Astrocyte (in vitro differentiated cells and primary cell): ENCODE measurements at regions not wholly inside any gene's neighbourhood (a gene's known extent, or its start where the extent isn't known, plus 50 kb on each side); places are given as distances from the start of the nearest gene placed in this dataset.

Experiments used
- CTCF ChIP-seq: IDR thresholded peaks from 2 replicates; pipeline ENCODE4 v1.5.1; 2011; ENCODE audit warnings: low read depth, mild to moderate bottlenecking, inconsistent platforms, low read length, moderate library complexity; ENCODE audit not compliant: insufficient read depth
- EZH2 ChIP-seq: IDR thresholded peaks from 2 replicates; pipeline ENCODE4 v1.6.1; 2012; ENCODE audit warnings: mild to moderate bottlenecking, low read length, inconsistent platforms; ENCODE audit not compliant: insufficient read depth

GRCh38 chr6:156689656-156690055 lies 87.5 kb upstream of the ARID1B start:
- TF ChIP-seq CTCF (no peak), EZH2 (no peak)
